Endothelial cell of umbilical vein (primary cell): ENCODE measurements at regions not wholly inside any gene's neighbourhood (a gene's known extent, or its start where the extent isn't known, plus 50 kb on each side); places are given as distances from the start of the nearest gene placed in this dataset.
"Not testable (repeated sequence)": the region's sequence is repeated elsewhere in the genome, so short reads cannot be mapped to it uniquely, and the experiment has no call there.

Experiments used
- BruUV-seq: library from RNA; stranded (reverse); fragments of 400-500 nt; replicated peaks from 2 replicates; lab custom pipeline; 2021; lab: Mats Ljungman, UMichigan
- CTCF ChIA-PET: fragments of 300-600, 350-600 bp; sonication (Branson Sonifier 250); formaldehyde crosslinking; loops from one replicate; lab custom pipeline; 2021; ENCODE audit warnings: antibody characterized with exemption, inconsistent platforms; lab: Charles Lee
- POLR2A ChIA-PET: fragments of 300-600, 350-600 bp; sonication (Branson Sonifier 250); formaldehyde crosslinking; loops from one replicate; lab custom pipeline; 2021; ENCODE audit warnings: antibody characterized with exemption, inconsistent platforms; lab: Charles Lee
- DNase-seq: peaks from one replicate; pipeline ENCODE4 v3.0.0-alpha.2; 2011; ENCODE audit warnings: low read depth, low spot score
- FAIRE-seq: peaks from 2 replicates; lab custom pipeline; 2011; peaks lifted over from hg19 to GRCh38; lab: Jason Lieb, UNC
- H2AFZ ChIP-seq: 2 replicates; pipeline ENCODE4 v1.6.0; 2012; ENCODE audit warnings: low read depth, low read length, control low read depth, inconsistent platforms
- H3K27ac ChIP-seq: 2 replicates; pipeline ENCODE4 v1.5.1; 2011; ENCODE audit warnings: low read depth, mild to moderate bottlenecking, control low read depth, low read length, moderate library complexity; ENCODE audit not compliant: insufficient read depth
- H3K27me3 ChIP-seq, 2 experiments: 2 replicates each; pipeline versions ENCODE4 v1.6.0 to v1.6.1; 2011; ENCODE audit warnings: low read length in 2 of 2, mixed read lengths in 1 of 2; ENCODE audit not compliant: control insufficient read depth in 2 of 2, insufficient read depth in 2 of 2
- H3K36me3 ChIP-seq, 2 experiments: 2 replicates in 1 of 2; 3 replicates in 1 of 2; pipeline ENCODE4 v1.5.1; 2011; ENCODE audit warnings: low read length in 2 of 2, mild to moderate bottlenecking in 1 of 2, moderate library complexity in 1 of 2; ENCODE audit not compliant: control insufficient read depth in 2 of 2, insufficient read depth in 2 of 2; ENCODE audit errors: extremely low read depth in 1 of 2
- H3K4me1 ChIP-seq: 3 replicates; pipeline ENCODE4 v1.5.1; 2011; ENCODE audit warnings: mild to moderate bottlenecking, low read length; ENCODE audit not compliant: control insufficient read depth, insufficient read depth; ENCODE audit errors: extremely low read depth
- H3K4me2 ChIP-seq: 2 replicates; pipeline ENCODE4 v1.6.1; 2011; ENCODE audit warnings: low read length, control low read depth, mixed read lengths; ENCODE audit not compliant: insufficient read depth
- H3K4me3 ChIP-seq, 3 experiments: fragments of 200-600 bp in 1 of 3; sonication (generic), shearing (Covaris generic) in 1 of 3; replicated peaks in 1 of 3; 2 replicates each; pipeline ENCODE4 v1.5.1; 2011 to 2016; ENCODE audit warnings: control low read depth in 3 of 3, low read length in 3 of 3, mild to moderate bottlenecking in 2 of 3, inconsistent platforms in 1 of 3, low read depth in 1 of 3, moderate library complexity in 1 of 3; ENCODE audit not compliant: insufficient read depth in 1 of 3
- H3K79me2 ChIP-seq: 2 replicates; pipeline ENCODE4 v1.6.0; 2012; ENCODE audit warnings: low read length, inconsistent platforms; ENCODE audit not compliant: control insufficient read depth, insufficient read depth
- H3K9ac ChIP-seq: replicated peaks from 2 replicates; pipeline ENCODE3; 2011; ENCODE audit warnings: low read length, control low read depth; ENCODE audit not compliant: insufficient read depth; ENCODE audit errors: extremely low read depth
- H3K9me1 ChIP-seq: replicated peaks from 3 replicates; pipeline ENCODE4 v1.6.0; 2011; ENCODE audit warnings: mild to moderate bottlenecking, low read length; ENCODE audit not compliant: control insufficient read depth, insufficient read depth; ENCODE audit errors: extremely low read depth
- H3K9me3 ChIP-seq: replicated peaks from 2 replicates; pipeline ENCODE4 v1.5.1; 2012; ENCODE audit warnings: low read length, inconsistent platforms; ENCODE audit not compliant: control insufficient read depth, insufficient read depth
- H4K20me1 ChIP-seq: replicated peaks from 2 replicates; pipeline ENCODE3; 2011; ENCODE audit warnings: mild to moderate bottlenecking, low read length; ENCODE audit not compliant: control insufficient read depth, insufficient read depth; ENCODE audit errors: extremely low read depth
- JUN ChIP-seq: IDR thresholded peaks from 2 replicates; pipeline ENCODE4 v1.6.1; 2011; ENCODE audit warnings: borderline replicate concordance, low read depth; ENCODE audit not compliant: insufficient read length, insufficient read depth
- MYC ChIP-seq: IDR thresholded peaks from one replicate; pipeline ENCODE4 v1.6.1; 2011; ENCODE audit warnings: mild to moderate bottlenecking, low read depth, low read length
- dilution Hi-C: fragments of 300-500 bp; cut with MboI; formaldehyde crosslinking; loops from one replicate; pipeline ENCODE4 v1.15.0; 2019; ENCODE audit warnings: low sequenced_read_pairs; ENCODE audit not compliant: extremely low pct_ligation_motif_present
- intact Hi-C: fragments of 100-400 bp; cut with micrococcal nuclease; formaldehyde crosslinking; loops from one replicate; pipeline ENCODE4 v1.10.0; 2022
- TF ChIP-seq, protein P1 (sequence below), 2 donors: IDR thresholded peaks; 1 replicate in 1 of 2; 2 replicates in 1 of 2; pipeline ENCODE4 v1.5.1; 2011; ENCODE audit warnings: low read length in 2 of 2, mild to moderate bottlenecking in 2 of 2, moderate library complexity in 2 of 2, control low read depth in 1 of 2, inconsistent platforms in 1 of 2, low read depth in 1 of 2; ENCODE audit not compliant: insufficient read depth in 1 of 2; ENCODE audit errors: extremely low read depth in 1 of 2

GRCh38 chr5:9813305-9813704 lies 183.2 kb upstream of the TAS2R1 start:
- Histone ChIP-seq H2AFZ (no peak overlapping the region), H4K20me1 (no peaks in the 10 kb centered on the region), H3K27ac (no peak overlapping the region), H3K36me3 (no peaks in the 10 kb centered on the region), H3K27me3 (no peaks in the 10 kb centered on the region), H3K9ac (no peak overlapping the region), H3K4me3 (no peak overlapping the region), H3K4me2 (no peak overlapping the region), H3K9me3 (peaks cover 6% of the 10 kb centered on the region), H3K79me2 (no peaks in the 10 kb centered on the region), H3K4me1 (no peaks in the 10 kb centered on the region), H3K9me1 (no peaks in the 10 kb centered on the region)
- FAIRE-seq = no peak
- intact Hi-C loops (no loop called here), dilution Hi-C loops (no loop called here)
- DNase-seq = no peak
- no TSS peak for BruUV-seq
- TF ChIP-seq JUN = no peak
- CTCF ChIA-PET = no interaction called here
- POLR2A ChIA-PET = no interaction called here

DNA sequence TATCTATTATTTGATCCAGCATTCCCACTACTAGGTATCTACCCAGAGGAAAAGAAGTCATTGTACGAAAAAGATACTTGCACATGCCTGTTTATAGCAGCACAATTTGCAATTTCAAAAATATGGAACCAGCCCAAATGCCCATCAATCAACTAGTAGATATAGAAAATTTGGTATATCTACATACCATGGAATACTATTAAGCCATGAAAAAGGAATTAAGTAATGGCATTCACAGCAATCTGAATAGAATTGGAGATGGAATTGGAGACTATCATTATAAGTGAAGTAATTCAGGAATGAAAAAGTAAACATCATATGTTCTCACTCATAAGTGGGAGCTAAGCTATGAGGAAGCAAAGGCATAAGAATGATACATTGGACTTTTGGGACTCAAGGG lies 177.2 kb upstream of the TAS2R1 start:
- POLR2A ChIA-PET, H3K4me3 ChIP-seq, dilution Hi-C loops, H3K9ac ChIP-seq, CTCF ChIA-PET, BruUV-seq, H2AFZ ChIP-seq, DNase-seq, intact Hi-C loops, H4K20me1 ChIP-seq, H3K79me2 ChIP-seq, H3K4me1 ChIP-seq, FAIRE-seq, H3K27me3 ChIP-seq, H3K9me1 ChIP-seq, H3K9me3 ChIP-seq, H3K27ac ChIP-seq, H3K36me3 ChIP-seq, H3K4me2 ChIP-seq: not testable (repeated sequence)

GRCh38 chr5:9801908-9802307 lies 171.8 kb upstream of the TAS2R1 start:
- Histone ChIP-seq H3K79me2 (no peaks in the 10 kb centered on the region), H3K9ac (no peak overlapping the region), H3K27ac (no peak overlapping the region), H3K27me3 (no peaks in the 10 kb centered on the region), H3K36me3 (no peaks in the 10 kb centered on the region), H4K20me1 (no peaks in the 10 kb centered on the region), H2AFZ (no peak overlapping the region), H3K9me3 (peaks cover 6% of the 10 kb centered on the region), H3K4me1 (no peaks in the 10 kb centered on the region), H3K9me1 (no peaks in the 10 kb centered on the region), H3K4me2 (no peak overlapping the region), H3K4me3 (no peak overlapping the region)
- BruUV-seq = no TSS peak
- intact Hi-C loops = no loop called here
- DNase-seq (no peak), FAIRE-seq (no peak)
- dilution Hi-C loops = no loop called here
- CTCF ChIA-PET = no interaction called here
- TF ChIP-seq MYC = no peak
- TF ChIP-seq, protein P1, sequence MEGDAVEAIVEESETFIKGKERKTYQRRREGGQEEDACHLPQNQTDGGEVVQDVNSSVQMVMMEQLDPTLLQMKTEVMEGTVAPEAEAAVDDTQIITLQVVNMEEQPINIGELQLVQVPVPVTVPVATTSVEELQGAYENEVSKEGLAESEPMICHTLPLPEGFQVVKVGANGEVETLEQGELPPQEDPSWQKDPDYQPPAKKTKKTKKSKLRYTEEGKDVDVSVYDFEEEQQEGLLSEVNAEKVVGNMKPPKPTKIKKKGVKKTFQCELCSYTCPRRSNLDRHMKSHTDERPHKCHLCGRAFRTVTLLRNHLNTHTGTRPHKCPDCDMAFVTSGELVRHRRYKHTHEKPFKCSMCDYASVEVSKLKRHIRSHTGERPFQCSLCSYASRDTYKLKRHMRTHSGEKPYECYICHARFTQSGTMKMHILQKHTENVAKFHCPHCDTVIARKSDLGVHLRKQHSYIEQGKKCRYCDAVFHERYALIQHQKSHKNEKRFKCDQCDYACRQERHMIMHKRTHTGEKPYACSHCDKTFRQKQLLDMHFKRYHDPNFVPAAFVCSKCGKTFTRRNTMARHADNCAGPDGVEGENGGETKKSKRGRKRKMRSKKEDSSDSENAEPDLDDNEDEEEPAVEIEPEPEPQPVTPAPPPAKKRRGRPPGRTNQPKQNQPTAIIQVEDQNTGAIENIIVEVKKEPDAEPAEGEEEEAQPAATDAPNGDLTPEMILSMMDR (IDR thresholded peaks at IDR 0.05; ENCODE audit: extremely low read depth in 1 of 2, insufficient read depth in 1 of 2, low read depth in 1 of 2, low read length in 2 of 2) = no peak
- POLR2A ChIA-PET = no interaction called here
